Ectodermal cell (in vitro differentiated cells): ENCODE measurements at regions not wholly inside any gene's neighbourhood (a gene's known extent, or its start where the extent isn't known, plus 50 kb on each side); places are given as distances from the start of the nearest gene placed in this dataset.

Experiments
- H3K27ac ChIP-seq: 2 replicates; pipeline ENCODE4 v1.7.0; 2013; ENCODE audit warnings: mild to moderate bottlenecking, low read depth, low read length; ENCODE audit not compliant: insufficient read depth, poor library complexity, severe bottlenecking
- H3K27me3 ChIP-seq: 2 replicates; pipeline ENCODE4 v1.7.0; 2013; ENCODE audit warnings: mild to moderate bottlenecking, low read length; ENCODE audit not compliant: insufficient read depth, control insufficient read depth, poor library complexity, severe bottlenecking
- H3K36me3 ChIP-seq: one replicate; pipeline ENCODE4 v1.7.0; 2013; ENCODE audit warnings: low read length; ENCODE audit not compliant: control insufficient read depth, insufficient read depth
- H3K4me1 ChIP-seq: one replicate; pipeline ENCODE4 v1.7.0; 2013; ENCODE audit warnings: low read length; ENCODE audit not compliant: control insufficient read depth, insufficient read depth
- H3K4me3 ChIP-seq: 2 replicates; pipeline ENCODE4 v1.7.0; 2013; ENCODE audit warnings: low read depth, low read length, control low read depth; ENCODE audit not compliant: insufficient read depth
- H3K9me3 ChIP-seq: 2 replicates; pipeline ENCODE4 v1.7.0; 2013; ENCODE audit warnings: mild to moderate bottlenecking, low read length, moderate library complexity; ENCODE audit not compliant: control insufficient read depth
- WGBS, 2 experiments: methylation state at CpG; one replicate each; pipeline ENCODE4 v1.1.7; 2013; ENCODE audit warnings: missing lambda C conversion rate in 2 of 2; 5-methylcytosine and 5-hydroxymethylcytosine counted together

DNA sequence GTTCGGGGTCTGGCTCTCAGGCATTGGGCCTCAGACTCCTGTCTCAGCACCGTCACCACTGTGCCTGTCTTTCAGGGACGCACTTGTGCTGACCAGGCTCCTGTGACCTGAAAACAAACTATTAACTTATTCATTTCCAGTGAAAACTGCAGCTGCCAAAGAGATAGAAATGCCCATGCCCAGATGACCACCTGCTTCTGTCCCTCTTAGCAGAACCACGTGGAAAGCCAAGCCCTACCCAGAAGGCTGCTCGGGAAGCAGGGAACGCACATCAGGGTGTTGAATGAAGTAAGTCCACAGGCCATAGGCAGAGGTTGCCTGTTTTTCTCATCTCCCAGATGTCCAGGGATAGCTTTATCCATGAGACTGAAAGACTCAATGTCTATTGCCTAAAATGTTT lies 219.3 kb downstream of the EBLN2 start:
- Histone ChIP-seq H3K36me3 (no peaks in the 10 kb centered on the region), H3K4me1 (no peaks in the 10 kb centered on the region), H3K27me3 (no peaks in the 10 kb centered on the region), H3K9me3 (no peaks in the 10 kb centered on the region), H3K4me3 (no peak overlapping the region), H3K27ac (no peak overlapping the region)
- 76 to 77% methylated on average over 6 of the region's 6 CpGs for WGBS, 2 experiments

DNA sequence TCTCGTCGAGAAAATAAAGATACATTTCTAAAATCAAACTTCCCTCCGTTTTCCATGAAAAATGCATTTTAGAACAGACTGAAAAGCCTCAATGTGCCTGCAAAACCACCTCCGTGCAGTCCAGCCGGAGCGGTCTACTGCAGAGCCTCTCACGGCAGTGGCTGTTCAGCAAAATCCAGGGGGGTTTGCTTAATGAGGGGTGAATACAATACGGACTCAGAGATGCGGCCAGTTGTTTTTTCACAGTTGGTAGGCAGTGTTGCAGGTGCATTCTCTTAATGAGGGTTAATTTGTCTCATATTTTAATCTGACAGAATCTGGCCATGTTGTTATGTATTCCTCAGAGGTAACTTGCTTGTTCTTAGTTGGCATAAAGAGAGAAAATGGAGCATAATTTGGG lies 223.0 kb downstream of the EBLN2 start:
- 91 to 94% methylated on average over 9 of the region's 9 CpGs for WGBS, 2 experiments

DNA sequence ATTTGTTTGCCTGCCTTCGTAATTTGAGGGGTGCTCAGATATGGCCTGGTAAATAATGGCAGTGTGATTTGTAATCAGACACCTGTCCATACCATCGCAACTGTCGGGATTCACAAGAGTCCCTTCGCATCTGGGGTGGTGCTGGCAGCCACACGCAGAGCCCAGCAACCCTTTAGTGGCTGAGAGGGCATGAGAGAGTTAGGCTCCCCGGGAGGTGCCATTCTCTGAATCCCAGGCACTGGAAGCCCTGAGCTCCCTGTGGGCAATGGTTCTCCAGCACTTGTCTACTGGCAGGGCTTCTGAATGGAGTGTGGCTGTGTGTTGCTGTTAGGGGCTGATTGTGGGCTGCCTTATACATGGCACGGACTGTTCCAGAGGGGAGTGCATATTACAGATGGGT lies 230.1 kb downstream of the EBLN2 start:
- Histone ChIP-seq H3K27me3 (no peaks in the 10 kb centered on the region), H3K4me1 (no peaks in the 10 kb centered on the region), H3K27ac (no peak overlapping the region), H3K36me3 (no peaks in the 10 kb centered on the region), H3K4me3 (no peak overlapping the region), H3K9me3 (no peaks in the 10 kb centered on the region)
- WGBS, 2 experiments = 74 to 78% methylated on average over 7 of the region's 7 CpGs

More for the DNA sequence above, 223.0 kb downstream of the EBLN2 start:
- no peak overlapping the region for H3K27ac ChIP-seq
- H3K4me3 ChIP-seq = no peak overlapping the region
- no peaks in the 10 kb centered on the region for H3K9me3 ChIP-seq
- no peaks in the 10 kb centered on the region for H3K4me1 ChIP-seq
- no peaks in the 10 kb centered on the region for H3K27me3 ChIP-seq
- H3K36me3 ChIP-seq = no peaks in the 10 kb centered on the region

DNA sequence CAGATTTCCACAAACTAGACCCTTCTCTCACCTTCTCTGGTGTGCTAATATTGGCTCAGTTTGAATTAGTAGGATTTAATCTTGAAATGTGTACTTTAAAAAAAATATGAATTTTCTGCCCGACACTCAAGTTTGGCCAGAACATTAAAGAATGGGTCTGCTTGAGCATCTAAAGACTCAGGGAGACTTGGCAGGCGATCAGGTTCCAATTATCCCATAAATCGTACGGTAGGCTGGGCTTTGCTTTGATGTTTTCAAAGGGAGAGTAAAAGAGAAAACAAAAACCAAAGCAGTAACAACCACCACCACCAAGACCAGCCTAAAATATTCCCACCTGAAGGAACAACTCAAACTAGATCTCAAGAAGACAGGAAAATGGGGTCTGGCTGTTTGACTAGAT lies 230.8 kb downstream of the EBLN2 start:
- Histone ChIP-seq H3K36me3 (no peaks in the 10 kb centered on the region), H3K4me1 (no peaks in the 10 kb centered on the region), H3K27me3 (no peaks in the 10 kb centered on the region), H3K9me3 (no peaks in the 10 kb centered on the region), H3K4me3 (no peak overlapping the region), H3K27ac (no peak overlapping the region)
- 92 to 94% methylated on average over 3 to 4 of the region's 4 CpGs for WGBS, 2 experiments

DNA sequence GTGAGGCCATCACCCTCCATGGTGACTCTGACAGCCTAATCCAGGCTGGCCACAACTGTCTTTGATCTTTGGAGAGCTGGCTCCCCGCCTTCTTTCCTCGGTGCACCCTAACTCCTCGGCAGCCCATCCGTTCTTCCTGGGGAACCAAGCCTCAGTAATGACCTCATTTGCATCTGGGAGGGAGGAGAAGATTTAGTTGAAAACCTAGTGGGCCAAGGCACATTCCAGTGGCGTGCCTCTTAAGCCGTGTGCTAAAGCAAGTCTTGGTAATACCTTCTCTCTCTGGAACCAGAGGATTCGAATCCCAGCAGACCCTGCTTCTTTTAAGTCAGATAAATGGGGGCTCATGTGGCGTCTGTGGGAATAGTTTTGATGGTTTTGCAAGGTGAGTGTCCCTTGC lies 233.1 kb downstream of the EBLN2 start:
- Histone ChIP-seq H3K9me3 (no peaks in the 10 kb centered on the region), H3K27ac (no peak overlapping the region), H3K4me3 (no peak overlapping the region), H3K36me3 (no peaks in the 10 kb centered on the region), H3K4me1 (no peaks in the 10 kb centered on the region), H3K27me3 (no peaks in the 10 kb centered on the region)
- WGBS, 2 experiments = 59 to 67% methylated on average over 8 of the region's 8 CpGs

DNA sequence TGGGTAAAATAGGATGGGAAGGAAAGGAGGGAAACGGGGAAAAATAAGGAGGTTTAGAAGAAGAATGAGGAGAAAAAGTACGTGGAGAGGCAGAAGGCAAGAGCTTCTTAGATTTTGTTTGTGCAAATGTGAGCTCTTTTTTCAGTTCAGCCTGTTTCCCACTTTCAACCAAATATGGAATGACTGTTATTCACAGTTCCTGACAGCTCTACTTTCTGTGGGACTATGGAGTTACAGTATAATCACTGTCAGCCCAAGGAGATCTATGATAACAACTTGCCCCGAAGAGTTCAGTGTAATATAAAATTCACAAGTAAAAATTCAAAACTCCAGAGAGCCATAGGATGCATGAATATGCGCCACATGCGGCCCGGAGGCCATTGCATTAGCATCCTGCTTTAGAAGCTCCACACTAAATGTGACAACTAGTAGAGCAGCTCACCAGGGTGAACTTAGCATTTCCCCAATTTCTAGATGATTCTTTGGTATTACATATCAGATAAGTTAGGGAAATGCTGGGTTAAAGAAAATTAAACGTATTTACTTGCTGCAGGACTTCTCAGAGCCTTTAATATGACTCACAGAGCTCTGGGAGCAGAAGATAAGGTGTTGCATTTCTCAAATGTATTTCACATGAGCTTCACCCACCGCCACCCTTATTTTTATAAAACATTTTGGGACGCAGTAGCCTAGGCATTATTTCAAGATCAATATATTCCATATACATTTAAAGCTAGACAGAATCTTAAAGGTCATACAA lies 234.6 kb downstream of the EBLN2 start:
- Histone ChIP-seq H3K36me3 (no peaks in the 10 kb centered on the region), H3K27me3 (no peaks in the 10 kb centered on the region), H3K4me1 (no peaks in the 10 kb centered on the region), H3K27ac (no peak overlapping the region), H3K4me3 (no peak overlapping the region), H3K9me3 (no peaks in the 10 kb centered on the region)
- 93% methylated on average over 9 of the region's 9 CpGs for WGBS, 2 experiments

DNA sequence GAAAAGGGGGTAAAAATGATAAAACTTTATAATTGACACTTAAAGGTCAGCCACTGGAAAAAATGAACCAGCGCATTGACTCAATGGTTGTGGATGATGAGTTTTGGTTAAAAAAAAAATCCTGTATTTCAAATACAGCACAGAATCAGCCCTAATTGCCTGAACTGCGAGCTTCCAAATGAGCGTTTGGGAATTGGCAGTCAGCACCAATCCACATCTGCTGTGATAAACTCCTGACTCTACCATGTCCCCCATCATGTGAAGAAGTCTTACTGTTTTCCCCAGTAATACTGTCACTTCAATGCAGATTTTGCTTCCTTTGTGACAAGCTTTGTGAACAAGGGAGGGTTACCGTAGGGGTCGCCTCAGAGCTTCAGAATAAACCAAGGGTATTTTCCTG lies 235.4 kb downstream of the EBLN2 start:
- no peak overlapping the region for H3K27ac ChIP-seq
- 92 to 97% methylated on average over 5 of the region's 5 CpGs for WGBS, 2 experiments
- H3K4me3 ChIP-seq = no peak overlapping the region
- no peaks in the 10 kb centered on the region for H3K36me3 ChIP-seq
- H3K27me3 ChIP-seq = no peaks in the 10 kb centered on the region
- H3K4me1 ChIP-seq = no peaks in the 10 kb centered on the region
- H3K9me3 ChIP-seq = no peaks in the 10 kb centered on the region

DNA sequence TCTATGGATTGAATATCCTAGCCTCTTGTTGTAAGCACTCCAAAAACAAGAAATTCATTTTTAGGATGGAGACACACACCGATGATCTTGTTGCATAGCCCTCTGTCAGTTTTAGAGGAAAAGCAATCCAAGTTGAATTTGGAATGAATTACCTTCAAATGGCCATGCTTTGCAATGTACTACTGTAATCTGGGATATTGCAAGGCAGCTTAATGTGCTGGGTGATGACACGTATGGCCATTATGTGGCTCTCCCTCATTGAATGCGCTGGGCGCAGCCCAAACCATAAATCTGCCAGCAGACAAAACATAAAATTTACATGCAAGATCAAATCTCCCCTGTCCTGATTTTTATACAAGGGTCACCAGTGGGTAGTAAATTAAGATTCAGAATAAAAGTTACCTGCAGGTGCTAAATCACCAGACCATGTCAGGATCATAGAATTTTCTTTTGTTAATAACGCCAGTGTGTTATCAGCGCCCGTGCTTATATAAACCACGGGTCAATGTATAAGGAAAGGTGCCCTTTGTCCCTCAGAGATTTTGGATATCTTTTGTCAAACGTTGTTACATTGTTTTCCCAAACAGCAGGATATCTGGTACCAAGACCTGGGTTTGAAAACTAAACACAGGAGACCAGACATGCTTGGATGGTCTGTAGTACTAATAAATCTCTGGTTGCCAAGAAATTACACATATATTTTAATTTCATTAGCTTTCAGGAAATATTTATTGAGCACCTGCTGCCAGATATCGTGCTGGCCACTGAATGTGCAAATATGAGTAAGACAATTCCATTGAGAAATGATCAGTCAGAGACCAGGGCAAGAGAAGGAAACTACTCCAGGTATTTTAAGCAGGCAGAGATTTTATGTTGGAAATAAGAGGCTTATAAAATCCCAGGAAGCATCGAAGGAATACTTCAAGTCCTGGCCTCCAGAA lies 237.1 kb downstream of the EBLN2 start:
- H3K4me3 ChIP-seq = no peak overlapping the region
- H3K27me3 ChIP-seq = no peaks in the 10 kb centered on the region
- no peak overlapping the region for H3K27ac ChIP-seq
- H3K9me3 ChIP-seq = no peaks in the 10 kb centered on the region
- 91 to 92% methylated on average over 11 of the region's 11 CpGs for WGBS, 2 experiments
- no peaks in the 10 kb centered on the region for H3K4me1 ChIP-seq
- no peaks in the 10 kb centered on the region for H3K36me3 ChIP-seq

DNA sequence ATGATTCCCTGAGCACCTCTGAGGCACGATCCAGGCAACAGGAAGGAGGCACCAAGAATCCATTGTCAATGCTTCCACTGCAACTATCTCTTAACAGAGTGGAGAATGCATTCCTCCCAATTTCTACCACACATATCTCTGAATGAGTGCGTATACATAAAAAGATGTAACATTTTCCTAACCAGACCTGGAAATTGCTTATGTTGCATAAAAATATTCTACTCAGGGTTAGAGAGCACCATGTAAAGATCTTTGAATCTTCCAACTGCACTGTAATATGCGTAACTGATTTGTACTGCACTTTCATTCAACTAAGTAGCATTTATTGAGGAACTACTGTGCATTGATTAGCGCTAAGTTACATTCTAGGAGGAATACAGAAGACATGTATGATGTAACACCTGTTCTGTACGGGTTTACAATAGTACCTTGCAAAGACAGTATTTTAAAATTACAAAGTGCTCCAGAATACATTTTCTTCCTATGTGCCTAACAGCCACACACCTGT lies 237.8 kb downstream of the EBLN2 start:
- Histone ChIP-seq H3K27me3 (no peaks in the 10 kb centered on the region), H3K36me3 (no peaks in the 10 kb centered on the region), H3K4me1 (no peaks in the 10 kb centered on the region), H3K9me3 (no peaks in the 10 kb centered on the region), H3K4me3 (no peak overlapping the region), H3K27ac (no peak overlapping the region)
- 89 to 94% methylated on average over 4 to 5 of the region's 5 CpGs for WGBS, 2 experiments
